ENCODE measurements at regions not wholly inside any gene's neighbourhood (a gene's known extent, or its start where the extent isn't known, plus 50 kb on each side); places are given as distances from the start of the nearest gene placed in this dataset.

- no peak for TF ChIP-seq EZH2 (optimal IDR thresholded peaks at IDR 0.05; ENCODE audit: low read depth, low read length)
- TF ChIP-seq CTCF (IDR thresholded peaks at IDR 0.05; ENCODE audit: low read length), result no peak
- TF ChIP-seq EZH2phosphoT487 (IDR thresholded peaks at IDR 0.05; ENCODE audit: low read length), result no peak
- H3K4me1 ChIP-seq (ENCODE audit: low read length), result no peaks in the 10 kb centered on the region
- H3K9me2 ChIP-seq (replicated peaks; ENCODE audit: insufficient read depth, low read length), result no peaks in the 10 kb centered on the region
- H3K9me3 ChIP-seq (replicated peaks; ENCODE audit: insufficient read depth, low read length), result no peaks in the 10 kb centered on the region
- no peaks in the 10 kb centered on the region for H3K27me3 ChIP-seq (replicated peaks; ENCODE audit: insufficient read depth, low read length)
- H3K36me3 ChIP-seq (replicated peaks; ENCODE audit: insufficient read depth, low read length), result no peaks in the 10 kb centered on the region
- no peak overlapping the region for H3K9ac ChIP-seq (ENCODE audit: low read length)
- no peaks in the 10 kb centered on the region for H3F3A ChIP-seq (ENCODE audit: insufficient read depth, low read length)
- no peak overlapping the region for H3K4me2 ChIP-seq (ENCODE audit: low read depth, low read length)
- H3K79me2 ChIP-seq (ENCODE audit: low read length), result no peaks in the 10 kb centered on the region
- no peak overlapping the region for H3K4me3 ChIP-seq (ENCODE audit: low read length)
- H2AFZ ChIP-seq (ENCODE audit: low read length), result no peak overlapping the region
- no peaks in the 10 kb centered on the region for H4K20me1 ChIP-seq (ENCODE audit: insufficient read depth, low read length)
- no peak for DNase-seq
- no peak overlapping the region for H3K27ac ChIP-seq (ENCODE audit: low read length)
These were observed 1016.8 kb downstream of the CNTNAP5 start for GRCh38 chr2:125041846-125042245.

- no peaks in the 10 kb centered on the region for H3K9me2 ChIP-seq (replicated peaks; ENCODE audit: insufficient read depth, low read length)
- no peaks in the 10 kb centered on the region for H3K79me2 ChIP-seq (ENCODE audit: low read length)
- H4K20me1 ChIP-seq (ENCODE audit: insufficient read depth, low read length), result no peaks in the 10 kb centered on the region
These were observed 1017.6 kb downstream of the CNTNAP5 start for GRCh38 chr2:125042727-125043126.

GRCh38 chr2:125070726-125071505 lies 1045.8 kb downstream of the CNTNAP5 start:
- H3K79me2 ChIP-seq (ENCODE audit: low read length), result no peaks in the 10 kb centered on the region
- H3K4me3 ChIP-seq (ENCODE audit: low read length), result no peak overlapping the region
- no peak overlapping the region for H3K9ac ChIP-seq (ENCODE audit: low read length)
- no peaks in the 10 kb centered on the region for H3K36me3 ChIP-seq (replicated peaks; ENCODE audit: insufficient read depth, low read length)
- H3K27me3 ChIP-seq (replicated peaks; ENCODE audit: insufficient read depth, low read length), result no peaks in the 10 kb centered on the region
- DNase-seq, result peak; percentile 10
- no peak overlapping the region for H3K27ac ChIP-seq (ENCODE audit: low read length)
- H3F3A ChIP-seq (ENCODE audit: insufficient read depth, low read length), result no peaks in the 10 kb centered on the region
- no peaks in the 10 kb centered on the region for H3K9me3 ChIP-seq (replicated peaks; ENCODE audit: insufficient read depth, low read length)
- no peaks in the 10 kb centered on the region for H3K4me1 ChIP-seq (ENCODE audit: low read length)
- H2AFZ ChIP-seq (ENCODE audit: low read length), result no peak overlapping the region
- no peak overlapping the region for H3K4me2 ChIP-seq (ENCODE audit: low read depth, low read length)
- TF ChIP-seq CTCF (IDR thresholded peaks at IDR 0.05; ENCODE audit: low read length) (no peak), EZH2 (optimal IDR thresholded peaks at IDR 0.05; ENCODE audit: low read depth, low read length) (no peak), EZH2phosphoT487 (IDR thresholded peaks at IDR 0.05; ENCODE audit: low read length) (no peak)
- no peaks in the 10 kb centered on the region for H4K20me1 ChIP-seq (ENCODE audit: insufficient read depth, low read length)
- no peaks in the 10 kb centered on the region for H3K9me2 ChIP-seq (replicated peaks; ENCODE audit: insufficient read depth, low read length)

More at GRCh38 chr2:125042727-125043126, 1017.6 kb downstream of the CNTNAP5 start:
- Histone ChIP-seq H2AFZ (ENCODE audit: low read length) (no peak overlapping the region), H3K36me3 (replicated peaks; ENCODE audit: insufficient read depth, low read length) (no peaks in the 10 kb centered on the region), H3K9me3 (replicated peaks; ENCODE audit: insufficient read depth, low read length) (no peaks in the 10 kb centered on the region), H3K4me2 (ENCODE audit: low read depth, low read length) (no peak overlapping the region), H3K27me3 (replicated peaks; ENCODE audit: insufficient read depth, low read length) (no peaks in the 10 kb centered on the region), H3K4me1 (ENCODE audit: low read length) (no peaks in the 10 kb centered on the region), H3F3A (ENCODE audit: insufficient read depth, low read length) (no peaks in the 10 kb centered on the region), H3K27ac (ENCODE audit: low read length) (no peak overlapping the region), H3K4me3 (ENCODE audit: low read length) (no peak overlapping the region), H3K9ac (ENCODE audit: low read length) (no peak overlapping the region)
- no peak for TF ChIP-seq EZH2phosphoT487 (IDR thresholded peaks at IDR 0.05; ENCODE audit: low read length)
- no peak for TF ChIP-seq EZH2 (optimal IDR thresholded peaks at IDR 0.05; ENCODE audit: low read depth, low read length)
- TF ChIP-seq CTCF (IDR thresholded peaks at IDR 0.05; ENCODE audit: low read length), result no peak
- DNase-seq, result no peak
